AG04449 (cell line): ENCODE measurements at regions not wholly inside any gene's neighbourhood (a gene's known extent, or its start where the extent isn't known, plus 50 kb on each side); places are given as distances from the start of the nearest gene placed in this dataset.

ENCODE experiments used
- CTCF ChIA-PET: fragments of 350-600 bp; formaldehyde crosslinking; extraction: SDS; loops from one replicate; lab custom pipeline; 2021; ENCODE audit warnings: antibody characterized with exemption; lab: Yijun Ruan, JAX
- POLR2A ChIA-PET: fragments of 400-600, 350-600 bp; formaldehyde crosslinking; extraction: SDS; loops from one replicate; lab custom pipeline; 2020; ENCODE audit warnings: antibody characterized with exemption, inconsistent platforms; lab: Yijun Ruan, JAX
- DNase-seq: peaks from one replicate; pipeline ENCODE4 v3.0.0-alpha.2; 2010; ENCODE audit warnings: low read depth, low spot score
- H3K4me3 ChIP-seq: 2 replicates; pipeline ENCODE4 v1.5.1; 2011; ENCODE audit warnings: low read depth, mild to moderate bottlenecking, control low read depth, low read length
- CTCF ChIP-seq: IDR thresholded peaks from one replicate; pipeline ENCODE4 v1.5.1; 2011; ENCODE audit warnings: mild to moderate bottlenecking, moderate library complexity, low read length, control low read depth, inconsistent platforms; ENCODE audit not compliant: insufficient read depth; ENCODE audit errors: missing control alignments

GRCh38 chr6:76134651-76135050, 62.2 kb upstream of the IMPG1 start:
- no peak for TF ChIP-seq CTCF
- H3K4me3 ChIP-seq: no peak overlapping the region
- ChIA-PET CTCF (no interaction called here), POLR2A (no interaction called here)
- no peak for DNase-seq

GRCh38 chr6:76124018-76124417, 51.6 kb upstream of the IMPG1 start:
- ChIA-PET POLR2A (no interaction called here), CTCF (no interaction called here)
- H3K4me3 ChIP-seq: no peak overlapping the region
- DNase-seq: no peak
- no peak for TF ChIP-seq CTCF
